HG03066 (cell line): ENCODE measurements at regions not wholly inside any gene's neighbourhood (a gene's known extent, or its start where the extent isn't known, plus 50 kb on each side); places are given as distances from the start of the nearest gene placed in this dataset.

ENCODE experiments used
- ATAC-seq: cut with Tn5 transposase; IDR thresholded peaks from one replicate; pipeline ENCODE4 v1.9.1; 2021; ENCODE audit warnings: low read depth; ENCODE audit not compliant: unreplicated experiment

DNA sequence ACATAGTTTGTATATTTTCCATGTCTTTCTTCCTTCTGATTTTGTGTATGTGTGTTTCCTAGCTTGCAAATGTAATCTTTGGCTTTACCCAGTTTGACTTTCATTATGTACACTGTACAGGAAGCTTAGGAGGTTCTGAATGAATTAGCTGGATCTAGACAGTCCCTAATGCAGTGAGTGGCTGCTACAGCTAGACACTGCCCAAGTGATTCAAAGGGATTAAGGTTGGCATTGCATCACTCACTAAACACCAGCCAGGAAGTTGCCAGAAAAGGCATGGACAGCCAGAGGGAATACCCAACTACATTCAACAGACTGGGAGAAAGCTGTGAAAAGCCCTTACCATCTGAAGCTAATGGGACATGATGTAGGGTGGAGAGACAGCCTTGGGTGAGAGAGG, 316.0 kb upstream of the MEX3C start:
- no peak for ATAC-seq

DNA sequence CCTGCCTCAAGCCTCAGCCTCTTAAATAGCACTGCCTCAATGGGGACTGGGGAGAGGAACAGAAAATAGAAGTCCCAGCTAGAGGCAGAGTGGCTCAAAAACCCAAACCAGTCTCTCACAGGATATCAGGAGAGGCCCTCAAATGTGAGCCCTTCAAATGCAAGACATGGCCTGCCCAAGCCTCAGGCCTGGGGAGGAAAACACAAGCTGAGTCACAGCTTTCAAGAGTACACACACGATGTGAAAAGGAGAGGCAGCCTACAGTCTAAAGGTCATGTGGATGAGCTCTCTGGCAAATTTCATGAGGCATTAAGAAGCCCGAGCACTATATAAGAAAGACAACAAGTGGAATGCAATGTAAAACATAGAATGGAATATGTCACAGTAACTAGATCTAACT, 316.6 kb upstream of the MEX3C start:
- ATAC-seq: no peak

DNA sequence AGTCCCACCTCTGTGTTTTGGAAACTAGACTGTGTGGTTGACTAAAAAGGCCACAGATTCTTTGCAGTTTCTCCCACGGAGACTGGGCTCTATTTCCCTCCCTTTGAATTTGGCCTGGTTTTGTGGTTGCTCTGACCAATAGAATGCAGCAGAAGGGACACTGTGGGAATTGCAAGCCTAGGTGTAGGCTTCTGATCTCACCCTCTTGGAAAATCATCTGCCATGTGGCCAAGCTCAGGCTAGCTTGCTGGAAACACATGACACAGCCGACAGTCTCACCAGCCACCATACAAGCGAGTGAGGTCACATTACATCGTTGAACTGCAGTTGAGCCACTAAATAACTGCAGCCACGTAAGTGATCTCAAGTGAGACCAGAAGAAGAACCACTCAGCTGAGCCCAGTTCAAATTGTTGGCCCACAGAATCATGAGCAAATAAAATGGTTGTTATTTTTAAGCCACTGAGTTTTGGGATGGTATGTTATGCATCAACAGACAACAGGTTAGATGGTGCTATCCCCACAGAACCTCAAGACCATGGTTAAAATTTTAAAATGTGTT, 319.1 kb upstream of the MEX3C start:
- ATAC-seq: no peak

DNA sequence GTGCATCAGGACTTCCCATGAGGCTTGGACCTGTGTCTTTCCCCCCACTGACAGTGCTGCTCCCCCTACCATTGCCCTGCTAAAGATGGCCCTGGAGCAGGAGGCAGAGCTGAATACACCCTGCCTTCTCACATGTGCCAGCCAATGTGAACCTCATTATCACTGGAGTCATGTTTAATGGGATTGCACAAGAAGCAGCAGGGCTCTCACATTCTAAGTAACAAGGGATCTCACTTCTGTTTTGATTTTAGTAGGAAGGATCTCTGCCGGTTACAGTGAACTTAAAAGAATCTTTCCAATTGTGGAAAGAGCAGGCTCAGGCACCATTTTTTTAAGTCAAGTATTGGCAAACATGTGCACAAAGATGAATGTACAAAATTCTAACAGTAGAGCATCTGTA, 322.1 kb upstream of the MEX3C start:
- ATAC-seq: no peak

DNA sequence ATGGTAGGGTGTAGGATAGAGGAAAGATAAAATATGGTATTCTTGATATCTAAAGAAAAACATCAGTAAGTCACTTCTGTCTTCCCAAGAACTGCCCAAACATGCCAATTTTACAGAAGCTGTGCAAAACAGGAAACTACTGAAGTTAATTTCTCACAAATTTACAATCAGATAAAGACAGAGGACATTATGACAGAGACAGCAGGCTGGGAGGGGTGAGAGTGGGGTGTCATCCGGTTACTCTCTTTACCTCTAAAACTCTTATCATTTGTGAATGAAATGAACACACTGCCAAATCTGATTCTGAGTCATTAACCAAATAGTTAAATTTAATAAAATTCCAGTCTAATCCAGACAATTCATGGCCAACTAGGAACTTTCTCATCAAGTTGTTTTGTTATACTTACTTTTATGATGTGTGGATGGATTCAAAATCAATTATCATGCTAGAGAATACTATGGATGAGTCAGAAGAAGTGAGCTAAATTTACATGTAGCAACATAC, 323.2 kb upstream of the MEX3C start:
- ATAC-seq: no peak

DNA sequence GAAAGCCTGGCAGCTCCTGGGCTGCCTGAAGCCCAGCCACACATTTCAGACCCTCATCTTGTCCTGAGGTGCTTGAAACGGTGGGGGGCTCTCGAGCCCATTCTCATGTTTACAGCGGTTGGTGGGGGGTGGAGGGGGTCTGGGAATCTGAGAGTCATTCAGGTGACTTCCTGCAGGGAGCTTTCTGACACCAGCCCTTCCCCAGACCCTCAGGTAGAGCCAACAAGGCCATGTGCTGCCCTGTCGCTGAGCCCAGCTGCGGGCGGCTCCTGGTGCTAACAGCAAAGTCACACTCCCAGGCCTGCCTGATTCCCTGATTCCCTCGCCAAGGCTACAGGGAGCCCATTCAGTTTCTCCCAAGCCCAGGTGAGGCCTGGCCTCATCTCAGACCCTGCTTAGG, 324.9 kb upstream of the MEX3C start:
- ATAC-seq: no peak

DNA sequence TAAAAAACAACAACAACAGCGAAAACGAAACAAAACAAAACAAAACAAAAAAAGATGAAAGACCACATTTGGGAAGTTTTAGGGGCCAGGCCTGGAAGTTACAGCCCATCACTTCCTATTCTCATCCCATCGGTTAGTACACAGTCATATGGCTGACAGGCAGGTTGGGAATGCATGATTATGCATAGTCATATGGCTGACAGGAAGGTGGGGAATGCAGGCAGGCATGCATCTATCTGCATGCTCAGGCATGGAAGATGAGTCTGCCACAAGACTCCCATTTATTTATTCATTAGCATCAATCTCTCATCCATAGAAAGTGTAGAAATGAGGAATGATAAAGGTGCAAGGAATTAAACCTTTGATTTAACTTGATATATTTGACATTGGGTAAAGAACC, 325.3 kb upstream of the MEX3C start:
- no peak for ATAC-seq

DNA sequence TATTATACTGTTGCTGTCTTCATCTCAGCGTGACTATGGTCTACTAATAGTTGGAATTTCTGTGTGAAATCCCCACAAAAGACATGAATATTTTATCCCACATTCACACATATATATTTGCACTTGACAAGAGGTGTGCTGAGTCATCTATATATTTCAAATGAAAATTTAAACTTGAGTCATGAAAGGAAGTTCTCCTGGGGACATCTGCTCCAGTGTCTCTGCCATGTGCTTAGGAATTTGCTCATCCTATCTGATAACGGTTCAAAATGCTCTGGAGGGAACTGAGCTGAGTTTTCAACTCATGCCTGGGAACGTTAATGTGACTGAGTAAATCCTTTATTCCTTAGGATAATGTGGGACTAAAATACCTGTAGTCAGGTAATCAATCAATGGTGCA, 326.2 kb upstream of the MEX3C start:
- ATAC-seq: no peak

DNA sequence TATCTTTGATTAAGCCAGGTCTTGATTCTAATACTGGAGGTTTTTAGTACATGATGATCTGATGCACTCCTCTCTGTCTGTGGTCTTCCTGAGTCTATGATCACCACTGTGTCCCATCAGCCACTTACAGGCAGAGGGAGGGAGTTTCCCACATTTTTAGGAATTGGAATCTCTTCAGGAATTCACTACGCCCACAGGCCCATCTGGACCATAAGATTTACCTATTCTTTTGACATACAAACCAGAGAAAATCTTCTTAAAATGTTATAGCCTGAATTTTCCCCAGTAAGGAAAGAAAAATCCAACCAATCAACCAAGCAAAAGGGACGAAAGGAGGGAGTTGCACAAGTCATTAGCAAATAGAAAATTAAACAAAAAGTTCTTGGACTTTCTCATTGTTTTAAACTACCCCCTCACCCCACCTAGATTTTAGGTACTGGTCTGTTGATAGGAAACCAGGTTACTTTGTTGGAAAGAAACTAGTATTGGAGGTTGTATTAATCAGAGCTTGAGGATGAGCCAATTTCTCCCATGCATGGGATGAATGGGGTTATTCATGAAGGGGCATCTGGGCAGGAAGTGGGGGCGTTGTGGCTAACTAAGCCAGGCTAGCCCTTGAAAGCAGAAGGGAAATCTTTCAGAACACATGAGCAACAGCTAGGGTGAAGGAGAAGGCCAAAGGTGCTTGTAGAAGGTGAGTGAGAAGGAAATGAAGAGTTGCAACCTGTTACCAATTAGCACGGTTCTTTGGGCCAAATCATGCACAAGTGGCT, 328.2 kb upstream of the MEX3C start:
- no peak for ATAC-seq

DNA sequence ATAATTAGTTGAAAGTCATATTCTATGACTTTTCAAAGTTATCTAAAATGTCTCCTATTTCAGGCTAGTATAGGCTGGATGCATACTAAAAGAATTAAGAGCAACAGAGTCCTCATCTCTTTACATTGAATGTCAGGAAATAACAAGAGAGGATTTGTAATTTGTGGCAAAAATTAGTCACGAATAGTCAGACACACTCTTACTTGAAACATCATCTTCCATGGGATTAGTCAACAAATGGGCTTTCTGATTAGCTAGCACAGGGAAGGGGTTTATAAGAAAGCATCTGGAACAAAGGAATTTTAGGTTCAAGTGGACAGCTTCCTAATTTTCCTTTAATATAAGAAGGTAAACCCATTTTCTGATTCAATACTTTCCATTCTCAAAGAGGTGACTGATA, 330.3 kb upstream of the MEX3C start:
- no peak for ATAC-seq

DNA sequence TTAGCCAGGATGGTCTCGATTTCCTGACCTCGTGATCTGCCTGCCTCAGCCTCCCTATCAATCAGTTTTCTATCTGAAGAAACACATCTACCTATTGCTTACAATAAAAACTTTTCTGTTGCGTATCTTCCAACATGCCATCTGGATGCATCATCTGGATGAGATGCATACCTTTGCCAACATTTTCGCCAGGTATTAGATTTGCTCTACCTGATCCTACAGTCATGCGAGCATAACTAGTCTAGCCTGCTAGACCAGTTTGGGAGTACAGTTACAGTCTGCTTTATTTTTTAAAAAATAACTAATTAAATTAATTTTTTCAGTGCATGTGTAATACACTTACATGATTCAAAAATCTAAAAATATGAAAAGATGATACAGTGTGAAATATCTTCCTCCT, 334.0 kb upstream of the MEX3C start:
- no peak for ATAC-seq

DNA sequence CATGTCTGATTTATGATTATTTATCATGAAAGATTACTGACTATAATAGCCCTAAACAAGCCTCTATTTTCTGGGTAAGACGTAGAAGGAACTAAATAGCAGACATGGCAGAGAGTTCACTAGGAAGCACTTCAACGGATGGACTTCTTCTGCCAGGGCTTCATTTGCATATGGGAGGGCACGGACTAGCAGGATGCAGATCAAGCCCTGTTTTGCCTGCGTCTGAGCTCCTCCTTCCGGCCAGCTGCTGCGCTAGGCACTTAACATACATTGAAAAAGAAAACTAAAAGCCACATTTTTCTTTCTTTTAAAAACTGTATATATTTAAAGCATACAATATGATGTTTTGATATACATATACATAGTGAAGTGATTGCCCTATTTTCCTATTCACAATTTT, 340.0 kb upstream of the MEX3C start:
- peak; percentile 50 for ATAC-seq

DNA sequence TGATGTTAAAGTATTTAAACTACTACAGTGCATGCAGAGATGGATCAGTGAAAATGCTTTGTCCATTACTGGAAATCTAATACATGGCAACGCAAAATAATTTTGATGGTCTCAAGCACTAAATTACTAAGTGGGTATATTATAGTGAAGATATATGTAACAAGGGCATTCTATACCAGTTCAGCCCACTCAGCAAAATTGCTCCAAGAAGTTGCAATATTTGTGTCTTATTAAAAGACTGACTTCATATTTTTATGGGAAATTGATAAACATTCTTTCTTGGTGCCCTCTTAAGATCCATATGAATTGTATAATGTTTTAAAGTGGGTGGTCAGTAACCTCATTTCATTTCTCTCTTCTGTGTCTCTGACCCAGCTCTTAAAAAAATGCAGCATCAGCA, 343.1 kb upstream of the MEX3C start:
- ATAC-seq: no peak

DNA sequence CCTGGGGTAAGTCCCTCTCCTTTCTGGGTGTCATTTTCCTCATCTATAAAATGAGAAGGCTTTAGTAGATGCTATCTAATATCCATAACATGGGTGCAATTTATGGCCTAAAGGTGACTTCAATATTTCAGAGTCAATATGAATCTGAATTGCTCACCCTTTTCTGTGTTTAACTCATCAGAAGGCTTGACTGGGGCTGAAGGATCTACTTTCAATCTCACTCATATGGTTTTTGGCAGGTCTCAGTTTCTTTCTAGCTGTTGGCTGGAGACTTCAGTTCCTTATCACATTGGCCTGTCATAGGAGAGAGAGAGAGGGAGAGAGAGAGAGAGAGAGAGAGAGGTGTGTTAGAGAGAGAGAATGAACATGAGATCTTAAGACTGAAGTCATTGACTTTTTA, 343.7 kb upstream of the MEX3C start:
- no peak for ATAC-seq

DNA sequence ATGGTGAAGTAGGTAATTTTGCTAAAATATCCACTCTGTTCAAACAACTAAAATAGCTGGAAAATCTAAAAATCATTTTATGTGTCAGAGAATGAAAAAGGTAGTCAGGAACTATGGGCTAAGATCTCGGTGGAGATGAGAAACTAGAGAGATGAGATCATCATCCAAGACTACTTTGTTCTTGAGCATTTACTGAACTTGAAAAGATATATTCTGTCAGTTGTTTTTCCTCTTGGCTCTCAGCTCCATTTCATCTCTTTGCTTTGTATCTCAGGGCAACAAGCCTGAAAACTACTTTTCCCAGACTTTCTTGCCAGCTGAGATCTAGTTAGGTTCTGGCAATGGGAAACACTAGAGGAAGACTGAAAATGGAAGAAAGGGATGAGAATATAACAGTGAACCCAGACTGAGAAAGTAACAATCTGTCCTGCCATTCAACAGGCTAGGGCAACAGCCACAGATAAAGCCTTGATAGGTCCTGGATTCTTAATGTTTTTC, 346.2 kb upstream of the MEX3C start:
- no peak for ATAC-seq

DNA sequence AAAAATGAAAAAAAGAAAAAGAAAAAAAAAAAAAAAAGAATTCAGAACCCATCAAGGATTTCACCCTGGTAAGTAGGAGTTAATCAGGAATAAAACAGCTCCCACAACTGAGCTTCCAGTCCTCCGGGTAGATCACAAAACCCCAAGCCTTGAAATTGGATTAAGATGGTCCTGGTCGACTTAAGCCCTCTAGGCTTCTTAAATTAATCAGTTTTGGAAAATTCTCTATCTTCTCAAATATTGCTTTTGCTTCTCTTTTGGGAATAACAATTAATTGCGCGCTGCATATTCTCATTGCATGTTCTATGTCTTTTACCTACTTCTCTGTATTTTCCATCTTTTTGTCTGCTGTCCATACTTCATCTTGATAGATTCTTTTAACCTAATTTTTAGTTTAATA, 348.0 kb upstream of the MEX3C start:
- ATAC-seq: no peak

DNA sequence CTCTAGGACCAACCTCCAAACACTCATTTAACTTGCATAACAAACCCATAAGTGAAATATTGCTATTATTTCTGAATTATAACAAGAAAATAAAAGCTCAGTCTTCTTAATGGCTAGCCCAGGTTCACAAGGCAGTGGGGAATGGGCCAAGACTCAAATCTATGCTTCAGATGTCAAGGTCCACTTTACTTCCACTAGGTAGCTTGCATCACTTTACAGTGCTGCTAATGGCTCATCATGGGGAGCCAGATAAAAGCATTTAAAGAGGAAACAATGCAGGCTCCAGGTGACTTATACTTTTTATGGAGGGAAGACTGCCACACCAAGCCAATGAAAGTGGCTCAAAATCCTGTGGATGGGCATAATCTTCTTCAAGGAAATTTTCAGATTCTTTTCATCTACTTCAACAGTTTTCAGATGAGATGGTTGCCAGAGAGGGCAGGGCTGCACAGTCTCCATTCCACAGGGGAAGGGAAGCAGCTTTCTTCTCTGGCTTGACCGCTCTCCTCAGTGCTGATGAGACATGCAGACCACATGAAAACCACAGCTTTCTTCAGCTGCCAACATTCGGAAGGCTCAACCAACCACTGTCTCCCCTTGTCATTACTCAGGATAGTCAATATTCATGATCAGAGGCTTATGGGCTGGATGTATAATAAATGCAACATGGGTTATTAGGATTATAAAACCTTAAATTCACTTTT, 361.9 kb upstream of the MEX3C start:
- no peak for ATAC-seq

DNA sequence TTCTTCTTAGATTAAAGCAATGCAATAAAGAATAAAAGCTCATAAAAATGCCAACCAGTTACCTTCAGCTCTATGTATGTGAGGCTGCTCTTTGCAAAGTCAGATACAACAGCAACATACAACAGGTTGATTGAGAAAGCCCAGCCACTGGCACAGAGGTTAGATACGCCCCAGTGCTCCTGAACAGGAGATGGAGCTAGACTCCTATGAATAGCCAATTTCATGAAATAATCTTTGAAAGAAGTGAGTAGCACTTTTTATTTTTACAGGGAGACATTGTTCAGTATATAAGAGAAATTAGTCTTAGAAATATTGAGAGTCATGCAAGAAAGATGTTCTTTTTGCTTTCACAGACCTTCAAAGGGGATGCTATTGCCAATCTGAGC, 362.4 kb upstream of the MEX3C start:
- no peak for ATAC-seq

DNA sequence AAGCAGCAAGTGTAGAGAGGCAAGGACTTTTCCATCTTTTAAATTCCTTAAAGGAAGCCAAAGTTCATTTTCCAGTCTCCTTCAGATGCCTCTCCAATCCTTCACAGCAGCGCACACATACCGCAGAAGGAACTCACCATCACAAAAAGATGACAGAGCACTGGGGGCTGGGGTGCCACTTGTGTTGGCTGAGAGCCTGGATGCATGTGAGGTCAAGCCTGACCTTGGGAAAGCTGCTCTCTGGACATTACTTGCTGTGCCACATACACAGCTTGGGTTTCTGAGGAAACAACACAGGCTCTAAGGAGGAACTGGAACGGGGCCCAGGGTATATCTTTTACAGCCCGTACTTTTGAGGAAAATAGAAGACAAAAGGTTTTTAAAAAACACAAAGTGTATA, 364.3 kb upstream of the MEX3C start:
- no peak for ATAC-seq

DNA sequence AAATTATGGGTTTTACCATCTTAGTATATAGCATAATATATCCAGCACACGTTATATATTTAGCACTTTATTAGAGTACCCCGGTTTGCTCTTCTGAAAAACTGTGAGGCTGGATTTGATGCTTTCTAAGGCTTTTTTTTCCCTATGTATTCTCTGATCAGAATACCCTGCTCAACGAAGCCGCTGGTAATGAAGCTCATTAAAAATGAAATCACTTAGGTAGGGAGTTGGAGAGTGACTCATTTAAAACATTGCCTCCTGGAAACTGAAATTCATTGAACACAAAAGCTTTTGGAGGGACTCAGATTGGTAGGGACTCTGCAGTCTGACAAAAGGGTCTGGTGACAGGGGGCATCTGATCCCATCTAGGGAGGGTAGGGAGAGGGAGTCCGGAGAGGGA, 365.4 kb upstream of the MEX3C start:
- no peak for ATAC-seq

DNA sequence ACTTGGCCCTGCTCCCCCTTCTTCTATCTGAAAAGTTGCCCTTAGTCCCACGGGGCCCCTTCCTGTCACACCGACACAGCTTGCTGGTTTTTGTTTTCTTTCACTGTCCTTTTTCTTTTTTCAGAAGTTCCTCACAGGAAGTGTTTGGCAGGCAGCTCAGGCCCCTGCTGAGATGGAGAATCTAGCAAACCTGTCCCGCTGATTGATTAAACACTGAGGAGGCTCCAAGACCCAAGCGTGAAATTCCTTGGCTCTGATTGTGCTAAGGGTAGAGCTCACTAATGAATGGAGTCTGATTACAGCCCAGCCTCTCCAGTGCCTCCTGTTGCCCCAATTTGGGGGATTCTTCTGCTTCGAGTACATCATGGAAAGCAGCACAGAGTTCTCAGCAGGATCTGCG, 365.9 kb upstream of the MEX3C start:
- ATAC-seq: no peak

DNA sequence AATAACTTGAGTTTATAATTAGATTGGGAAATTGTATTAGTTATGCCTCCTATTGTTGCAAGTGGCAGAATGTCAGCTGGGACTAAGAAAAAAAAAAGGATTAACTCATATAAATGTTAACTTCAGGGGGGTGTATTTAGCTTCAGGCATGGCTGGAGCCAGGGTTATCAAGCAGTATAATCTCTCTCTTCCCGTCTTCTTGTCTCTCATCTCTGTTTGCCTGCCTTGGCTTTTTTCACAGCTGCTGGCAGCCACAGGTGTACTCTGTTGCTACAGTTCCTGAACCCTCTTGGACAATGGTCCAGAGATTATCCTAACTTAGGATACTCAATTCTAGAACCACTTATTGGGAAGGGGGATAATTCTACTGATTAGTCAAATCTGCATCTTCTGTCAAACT, 370.7 kb upstream of the MEX3C start:
- no peak for ATAC-seq
